ENCODE measurements at regions not wholly inside any gene's neighbourhood (a gene's known extent, or its start where the extent isn't known, plus 50 kb on each side); places are given as distances from the start of the nearest gene placed in this dataset.

- Mint-ChIP-seq H3K4me1 (peaks cover 7% of the 10 kb centered on the region), H3K9me3 (no peaks in the 10 kb centered on the region), H3K36me3 (ENCODE audit: low read depth) (no peaks in the 10 kb centered on the region), H3K27me3 (ENCODE audit: low read depth) (no peaks in the 10 kb centered on the region), H3K27ac (ENCODE audit: unreplicated experiment) (no peak overlapping the region), H3K4me3 (no peak overlapping the region)
- DNase-seq (ENCODE audit: low read depth, low spot score): no peak
- TF ChIP-seq CTCF (conservative IDR thresholded peaks at IDR 0.05): no peak
Measured at GRCh38 chr4:24251589-24251988, 332.8 kb downstream of the DHX15 start.

- Mint-ChIP-seq H3K4me1 (peaks cover 12% of the 10 kb centered on the region), H3K4me3 (no peak overlapping the region), H3K9me3 (no peaks in the 10 kb centered on the region), H3K36me3 (ENCODE audit: low read depth) (no peaks in the 10 kb centered on the region), H3K27ac (ENCODE audit: unreplicated experiment) (no peak overlapping the region), H3K27me3 (ENCODE audit: low read depth) (no peaks in the 10 kb centered on the region)
- no peak for TF ChIP-seq CTCF (conservative IDR thresholded peaks at IDR 0.05)
- DNase-seq (ENCODE audit: low read depth, low spot score): no peak
Measured at GRCh38 chr4:24249972-24250371, 334.4 kb downstream of the DHX15 start.

- no peak for DNase-seq (ENCODE audit: low read depth, low spot score)
- Mint-ChIP-seq H3K27ac (ENCODE audit: unreplicated experiment) (no peak overlapping the region), H3K4me1 (peaks cover 17% of the 10 kb centered on the region), H3K27me3 (ENCODE audit: low read depth) (no peaks in the 10 kb centered on the region), H3K36me3 (ENCODE audit: low read depth) (no peaks in the 10 kb centered on the region), H3K9me3 (no peaks in the 10 kb centered on the region), H3K4me3 (no peak overlapping the region)
- TF ChIP-seq CTCF (conservative IDR thresholded peaks at IDR 0.05): no peak
Measured at GRCh38 chr4:24248674-24249630, 335.4 kb downstream of the DHX15 start.

- Mint-ChIP-seq H3K9me3 (no peaks in the 10 kb centered on the region), H3K4me3 (no peak overlapping the region), H3K36me3 (ENCODE audit: low read depth) (no peaks in the 10 kb centered on the region), H3K27me3 (ENCODE audit: low read depth) (peaks cover 5% of the 10 kb centered on the region), H3K4me1 (peaks cover 20% of the 10 kb centered on the region), H3K27ac (ENCODE audit: unreplicated experiment) (no peak overlapping the region)
- no peak for DNase-seq (ENCODE audit: low read depth, low spot score)
- no peak for TF ChIP-seq CTCF (conservative IDR thresholded peaks at IDR 0.05)
Measured at GRCh38 chr4:24245491-24245820, 338.9 kb downstream of the DHX15 start.

GRCh38 chr4:24244663-24245490, 339.5 kb downstream of the DHX15 start:
- TF ChIP-seq CTCF (conservative IDR thresholded peaks at IDR 0.05): no peak
- Mint-ChIP-seq H3K4me3 (no peak overlapping the region), H3K9me3 (no peaks in the 10 kb centered on the region), H3K36me3 (ENCODE audit: low read depth) (no peaks in the 10 kb centered on the region), H3K27me3 (ENCODE audit: low read depth) (peaks cover 5% of the 10 kb centered on the region), H3K4me1 (peaks cover 20% of the 10 kb centered on the region), H3K27ac (ENCODE audit: unreplicated experiment) (no peak overlapping the region)
- no peak for DNase-seq (ENCODE audit: low read depth, low spot score)
